OCI-M1 (cell line): ENCODE measurements at regions not wholly inside any gene's neighbourhood (a gene's known extent, or its start where the extent isn't known, plus 50 kb on each side); places are given as distances from the start of the nearest gene placed in this dataset.

Experiments
- DNase-seq: peaks from one replicate; lab custom pipeline; 2025; lab: John Stamatoyannopoulos, UW

DNA sequence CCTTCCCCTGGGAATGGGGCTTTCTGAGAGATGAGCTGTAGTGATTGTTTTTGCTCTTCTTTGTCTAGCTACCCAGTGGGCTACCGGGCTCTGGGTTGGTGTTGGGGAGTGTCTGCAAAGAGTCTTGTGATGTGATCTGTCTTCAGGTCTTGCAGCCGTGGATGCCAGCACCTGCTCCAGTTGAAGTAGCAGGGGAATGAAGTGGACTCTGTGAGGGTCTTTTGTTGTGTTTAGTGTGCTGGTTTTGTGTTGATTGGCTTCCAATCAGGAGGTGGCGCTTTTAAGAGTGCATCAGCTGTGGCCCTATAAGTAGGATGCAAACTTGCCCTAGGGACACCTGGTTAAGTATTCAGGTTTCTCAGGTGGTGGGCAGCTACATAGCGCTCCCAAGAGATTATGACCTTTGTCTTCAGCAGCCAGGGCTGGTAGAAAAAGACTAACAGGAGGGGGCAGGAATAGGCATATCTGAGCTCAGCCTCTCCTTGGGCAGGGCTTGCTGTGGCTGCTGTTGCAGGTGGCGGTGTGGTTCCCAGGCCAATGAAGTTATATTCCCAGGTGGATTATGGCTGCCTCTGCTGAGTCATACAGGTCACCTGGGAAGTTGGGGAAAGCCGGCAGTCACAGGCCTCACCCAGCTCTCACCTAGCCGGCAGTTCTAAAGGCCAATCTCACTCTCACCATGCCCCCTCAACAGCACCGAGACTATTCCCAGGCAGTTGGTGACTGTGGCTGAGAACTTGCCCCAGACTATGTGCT, 315.7 kb upstream of the C11orf87 start:
- DNase-seq = no peak

DNA sequence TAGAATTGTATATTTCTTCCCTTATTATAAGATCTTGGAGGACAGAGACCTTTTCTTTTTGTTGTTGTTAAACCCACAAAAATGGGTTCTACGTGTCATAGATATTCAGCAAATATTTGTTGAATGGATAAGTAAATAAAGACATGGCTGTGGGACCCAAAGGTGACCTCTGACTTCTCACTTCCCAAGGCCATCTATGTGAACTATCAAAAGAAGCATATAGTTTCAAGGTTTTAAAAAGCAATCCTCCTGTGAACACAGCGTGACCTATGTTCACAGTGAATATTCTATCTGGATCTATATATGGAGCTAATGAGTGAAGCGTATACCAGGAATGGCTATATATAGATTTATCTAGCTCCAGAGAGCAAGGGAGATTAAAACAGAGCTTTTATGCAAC, 312.8 kb upstream of the C11orf87 start:
- no peak for DNase-seq

DNA sequence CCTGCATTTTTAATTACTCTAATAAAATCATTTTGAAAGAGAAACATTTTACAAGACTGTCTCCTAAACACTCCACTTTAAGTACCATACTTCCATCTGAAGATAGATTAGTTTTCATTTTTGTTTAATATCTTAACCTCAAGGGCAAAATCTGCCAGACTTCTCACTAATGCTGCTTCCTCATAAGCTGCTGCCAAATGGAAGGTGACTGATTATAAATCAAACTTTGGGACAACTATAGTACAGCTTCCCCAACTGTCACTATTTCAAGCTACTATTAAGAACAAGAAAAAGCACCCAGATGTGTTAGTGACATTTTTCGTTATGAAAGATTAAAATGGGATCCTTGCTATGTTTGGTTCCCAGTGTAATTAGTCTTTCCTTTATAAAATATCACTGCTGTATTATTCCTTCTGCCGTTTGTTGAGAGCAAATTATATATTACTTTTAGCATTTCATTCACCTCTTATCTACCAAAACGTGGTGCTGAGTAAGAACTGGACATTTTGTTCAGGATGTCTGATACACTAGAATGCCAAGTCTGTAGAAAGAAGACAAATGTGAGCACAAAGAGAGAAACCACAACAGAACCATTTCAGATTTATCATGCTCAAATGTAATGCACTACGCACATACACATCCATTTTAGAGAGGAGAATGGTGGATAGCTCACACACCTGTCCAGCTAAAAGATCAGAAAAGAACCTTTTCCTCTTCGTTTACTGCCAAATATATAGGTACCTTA, 312.2 kb upstream of the C11orf87 start:
- DNase-seq = peak; percentile 35

GRCh38 chr11:109112261-109112660, 309.7 kb upstream of the C11orf87 start:
- DNase-seq = no peak

GRCh38 chr11:109112821-109113280, 309.1 kb upstream of the C11orf87 start:
- DNase-seq = no peak

DNA sequence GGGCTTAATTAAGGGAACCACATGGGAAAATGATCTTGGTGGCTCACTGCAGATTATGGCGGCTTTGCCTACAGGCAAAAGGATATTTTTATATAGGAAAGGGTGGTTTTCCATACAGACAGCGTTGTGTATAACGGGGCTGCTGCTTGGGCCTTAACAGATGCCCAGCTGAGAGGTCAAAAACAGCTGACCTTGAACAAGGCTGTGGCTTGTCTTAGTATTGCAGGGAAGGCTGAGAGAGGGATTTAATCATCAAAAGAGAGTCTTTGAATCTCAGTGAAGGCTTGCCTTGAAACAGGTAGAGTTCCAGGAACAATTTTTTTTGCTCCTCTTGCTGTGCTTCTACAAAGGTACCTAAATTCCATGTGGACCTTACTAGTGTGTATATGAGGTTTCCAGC, 301.6 kb upstream of the C11orf87 start:
- DNase-seq = no peak

DNA sequence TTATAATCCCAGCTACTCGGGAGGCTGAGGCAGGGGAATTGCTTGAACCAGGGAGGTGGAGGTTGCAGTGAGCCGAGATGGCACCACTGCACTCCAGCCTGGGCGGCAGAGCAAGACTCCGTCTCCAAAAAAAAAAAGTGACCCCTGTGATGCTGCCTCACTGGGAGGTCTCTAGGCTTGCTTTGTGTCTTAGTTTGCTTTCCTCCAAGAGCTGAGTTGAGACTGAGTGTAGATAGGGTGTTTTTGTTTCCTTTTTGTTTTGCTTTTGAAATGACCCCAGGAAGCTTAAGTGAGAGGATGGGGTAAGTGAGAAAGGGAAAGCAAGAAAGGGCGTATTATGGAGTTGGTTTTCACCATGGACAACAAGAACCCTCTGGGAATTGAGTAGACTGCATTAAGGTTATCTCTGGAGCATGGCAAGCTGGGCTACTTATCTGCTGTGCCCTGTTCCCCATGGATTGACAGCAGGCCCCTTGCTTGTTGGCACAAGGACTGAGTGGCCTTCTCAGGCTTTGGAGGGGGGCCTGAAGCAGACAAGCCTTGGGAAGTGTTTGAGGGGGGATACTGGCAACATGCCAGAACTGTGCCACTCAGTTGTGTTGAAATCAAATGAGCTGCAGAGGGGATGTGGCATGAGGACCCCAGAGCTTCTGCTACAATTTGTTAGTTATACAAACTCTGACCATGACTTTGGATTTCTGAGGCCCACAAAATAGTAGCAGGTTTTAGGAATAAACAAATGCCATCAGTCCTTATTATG, 300.6 kb upstream of the C11orf87 start:
- no peak for DNase-seq

GRCh38 chr11:109123816-109124787, 297.9 kb upstream of the C11orf87 start:
- no peak for DNase-seq

- DNase-seq = no peak
Observed at GRCh38 chr11:109130910-109131309, 291.1 kb upstream of the C11orf87 start.

GRCh38 chr11:109132539-109132938, 289.5 kb upstream of the C11orf87 start:
- DNase-seq = no peak

DNA sequence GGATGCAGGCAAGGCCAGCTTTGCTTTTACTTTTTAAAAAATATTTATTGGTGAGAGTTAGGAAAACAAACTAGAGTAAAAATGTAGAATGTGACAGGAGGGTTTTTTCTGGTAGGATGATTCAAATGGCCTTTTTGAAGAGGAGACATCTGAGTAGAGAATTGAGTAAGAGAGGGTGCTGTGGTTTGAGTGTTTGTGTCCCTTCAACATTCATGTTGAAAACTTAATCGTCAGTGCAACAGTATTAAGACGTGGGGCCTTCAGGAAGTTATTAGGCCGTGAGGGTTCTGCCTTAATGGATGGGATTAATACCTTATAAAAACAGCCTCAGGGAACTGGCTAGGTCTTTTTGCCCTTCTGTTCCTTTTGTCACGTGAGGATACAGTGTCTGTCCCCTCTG, 288.8 kb upstream of the C11orf87 start:
- no peak for DNase-seq

- DNase-seq = no peak
Observed at GRCh38 chr11:109135627-109136026, 286.4 kb upstream of the C11orf87 start.

DNA sequence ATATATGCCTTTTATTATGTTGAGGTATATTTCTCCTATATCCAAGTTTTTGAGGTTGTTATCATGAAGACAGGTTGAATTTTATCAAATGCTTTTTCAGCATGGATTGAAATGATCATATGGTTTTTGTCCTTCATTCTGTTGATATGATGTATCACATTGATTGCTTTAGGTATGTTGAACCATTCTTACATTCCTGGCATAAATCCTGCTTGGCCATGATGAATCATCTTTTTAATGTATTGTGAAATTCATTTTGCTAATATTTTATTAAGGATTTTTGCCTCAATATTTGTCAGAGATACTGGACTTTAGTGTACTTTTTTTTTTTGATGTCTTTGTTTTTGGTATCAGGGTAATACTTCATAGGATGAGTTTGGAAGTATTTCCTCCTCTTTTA, 283.8 kb upstream of the C11orf87 start:
- no peak for DNase-seq

DNA sequence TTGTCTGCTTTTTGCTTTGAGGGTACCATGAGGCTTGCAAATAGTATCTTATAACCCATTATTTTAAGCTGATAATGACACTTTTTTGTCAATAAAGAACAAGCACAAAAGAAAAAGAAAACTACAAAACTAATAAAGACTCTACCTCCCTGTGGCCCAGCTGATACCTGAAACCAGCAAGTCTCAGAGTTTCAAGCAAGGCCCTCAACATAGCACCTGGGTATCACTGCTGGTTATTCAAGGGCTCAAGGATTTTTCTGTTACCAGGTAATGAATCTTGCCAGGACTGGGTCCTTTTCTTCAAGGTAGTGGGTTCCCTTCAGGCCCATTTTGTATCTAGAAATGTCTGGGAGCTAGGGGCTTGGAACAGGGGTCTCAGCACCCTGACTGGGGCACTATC, 281.6 kb upstream of the C11orf87 start:
- no peak for DNase-seq

GRCh38 chr11:109140857-109141515, 281.0 kb upstream of the C11orf87 start:
- DNase-seq = no peak

- no peak for DNase-seq
Observed at GRCh38 chr11:109145287-109145686, 276.7 kb upstream of the C11orf87 start.

DNA sequence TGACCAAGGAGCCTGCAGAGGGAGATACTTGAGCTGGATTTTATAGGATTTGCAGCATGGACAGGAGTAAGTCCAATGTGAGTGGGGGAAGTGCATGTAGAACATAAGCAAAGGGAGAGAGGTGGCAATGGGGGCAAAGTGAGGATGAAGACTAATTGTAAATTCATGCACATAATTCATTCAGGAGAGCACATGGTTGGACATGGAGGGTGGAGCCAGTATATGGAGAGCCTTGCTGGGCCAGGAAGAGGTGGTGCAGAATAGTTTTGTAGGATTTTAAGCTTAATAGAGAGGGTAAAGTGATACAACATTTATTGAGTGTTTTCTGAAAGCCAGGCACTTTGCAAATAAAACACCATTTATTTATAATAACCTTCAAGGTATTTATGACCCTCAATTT, 274.3 kb upstream of the C11orf87 start:
- no peak for DNase-seq

- DNase-seq = no peak
Observed at GRCh38 chr11:109148669-109149068, 273.3 kb upstream of the C11orf87 start.

DNA sequence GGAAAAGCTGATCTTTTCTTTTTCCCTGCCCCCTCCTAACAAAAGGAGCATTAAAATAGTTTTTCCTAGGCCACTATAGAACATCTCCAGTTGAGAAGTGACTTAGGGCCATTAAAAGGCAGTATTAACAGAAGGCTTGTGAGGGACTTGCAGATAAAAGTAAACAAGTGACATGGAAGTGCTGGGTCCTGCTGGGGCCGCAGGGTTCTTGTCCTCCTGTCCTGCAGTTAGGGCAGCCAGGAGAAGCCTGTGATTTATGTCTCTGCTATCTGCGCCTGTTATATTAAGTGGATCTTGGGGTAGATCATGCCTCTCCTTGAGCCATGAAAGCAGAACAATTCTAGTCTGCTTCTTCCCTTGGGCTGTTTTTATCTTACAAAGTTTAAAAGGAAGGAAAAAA, 271.4 kb upstream of the C11orf87 start:
- no peak for DNase-seq

DNA sequence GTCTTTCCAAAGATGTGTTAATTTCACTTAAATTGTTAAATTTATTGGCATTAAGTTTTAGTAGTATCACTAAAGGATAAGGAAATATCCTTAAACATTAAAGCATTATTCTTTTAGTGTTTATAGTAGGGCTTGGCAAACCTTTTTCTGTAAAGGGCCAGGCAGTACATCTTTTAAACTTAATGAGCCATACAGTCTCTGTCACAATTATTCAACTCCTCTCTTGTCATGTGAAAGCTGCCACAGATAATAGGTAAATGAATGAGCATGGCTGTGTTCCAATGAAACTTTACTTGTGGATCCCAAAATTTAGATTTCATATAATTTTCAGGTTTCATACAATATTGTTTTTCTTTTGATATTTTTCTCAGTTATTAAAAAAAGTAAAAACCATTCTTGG, 268.2 kb upstream of the C11orf87 start:
- DNase-seq = no peak

GRCh38 chr11:109155291-109155690, 266.7 kb upstream of the C11orf87 start:
- DNase-seq = no peak
